Middle frontal gyrus (tissue), 1 donor: ENCODE measurements at regions not wholly inside any gene's neighbourhood (a gene's known extent, or its start where the extent isn't known, plus 50 kb on each side); places are given as distances from the start of the nearest gene placed in this dataset.

Source experiments
- DNase-seq: peaks from one replicate; pipeline ENCODE4 v3.0.0-alpha.2; 2015; ENCODE audit warnings: low spot score; ENCODE audit errors: extremely low spot score

- DNase-seq: no peak
These were observed 173.1 kb upstream of the SOX1 start for GRCh38 chr13:111893607-111894443.

- no peak for DNase-seq
These were observed 170.8 kb upstream of the SOX1 start for GRCh38 chr13:111895896-111896821.

- DNase-seq: no peak
These were observed 169.6 kb upstream of the SOX1 start for GRCh38 chr13:111897178-111897845.

GRCh38 chr13:111897846-111898215 is 169.1 kb upstream of the SOX1 start:
- no peak for DNase-seq

GRCh38 chr13:111898956-111899713 is 167.8 kb upstream of the SOX1 start:
- no peak for DNase-seq

- no peak for DNase-seq
These were observed 167.1 kb upstream of the SOX1 start for GRCh38 chr13:111899714-111900389.

- no peak for DNase-seq
These were observed 166.4 kb upstream of the SOX1 start for GRCh38 chr13:111900390-111901131.

- no peak for DNase-seq
These were observed 165.6 kb upstream of the SOX1 start for GRCh38 chr13:111901267-111901915.

- no peak for DNase-seq
These were observed 164.2 kb upstream of the SOX1 start for GRCh38 chr13:111902726-111903125.

- no peak for DNase-seq
These were observed 163.8 kb upstream of the SOX1 start for GRCh38 chr13:111903143-111903542.

- no peak for DNase-seq
These were observed 162.8 kb upstream of the SOX1 start for GRCh38 chr13:111904166-111904565.

GRCh38 chr13:111904701-111905608 is 162.0 kb upstream of the SOX1 start:
- DNase-seq: no peak

GRCh38 chr13:111905609-111905945 is 161.4 kb upstream of the SOX1 start:
- no peak for DNase-seq

- no peak for DNase-seq
These were observed 160.6 kb upstream of the SOX1 start for GRCh38 chr13:111906306-111906705.

GRCh38 chr13:111906816-111907215 is 160.1 kb upstream of the SOX1 start:
- no peak for DNase-seq

- DNase-seq: no peak
These were observed 159.5 kb upstream of the SOX1 start for GRCh38 chr13:111907341-111907880.

- DNase-seq: no peak
These were observed 158.6 kb upstream of the SOX1 start for GRCh38 chr13:111908361-111908760.

GRCh38 chr13:111908981-111909380 is 158.0 kb upstream of the SOX1 start:
- DNase-seq: no peak
